ENCODE measurements at regions not wholly inside any gene's neighbourhood (a gene's known extent, or its start where the extent isn't known, plus 50 kb on each side); places are given as distances from the start of the nearest gene placed in this dataset.
"Not testable (repeated sequence)": the region's sequence is repeated elsewhere in the genome, so short reads cannot be mapped to it uniquely, and the experiment has no call there.

GRCh38 chrX:35442421-35442820 is 355.7 kb upstream of the MAGEB16 start:
- Mint-ChIP-seq H3K27ac (no peak overlapping the region), H3K4me1 (peaks cover 26% of the 10 kb centered on the region), H3K36me3 (peaks cover 31% of the 10 kb centered on the region), H3K9me3 (peaks cover 23% of the 10 kb centered on the region), H3K4me3 (no peak overlapping the region), H3K27me3 (ENCODE audit: low read depth) (no peaks in the 10 kb centered on the region)
- ChIA-PET POLR2A (no interaction called here), CTCF (no interaction called here)
- no peak for DNase-seq (ENCODE audit: low spot score)
- no peak for ATAC-seq
- TF ChIP-seq, protein P1, sequence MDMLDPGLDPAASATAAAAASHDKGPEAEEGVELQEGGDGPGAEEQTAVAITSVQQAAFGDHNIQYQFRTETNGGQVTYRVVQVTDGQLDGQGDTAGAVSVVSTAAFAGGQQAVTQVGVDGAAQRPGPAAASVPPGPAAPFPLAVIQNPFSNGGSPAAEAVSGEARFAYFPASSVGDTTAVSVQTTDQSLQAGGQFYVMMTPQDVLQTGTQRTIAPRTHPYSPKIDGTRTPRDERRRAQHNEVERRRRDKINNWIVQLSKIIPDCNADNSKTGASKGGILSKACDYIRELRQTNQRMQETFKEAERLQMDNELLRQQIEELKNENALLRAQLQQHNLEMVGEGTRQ (CRISPR knock-in tag; IDR thresholded peaks at IDR 0.05), result no peak
- TF ChIP-seq, protein P2, sequence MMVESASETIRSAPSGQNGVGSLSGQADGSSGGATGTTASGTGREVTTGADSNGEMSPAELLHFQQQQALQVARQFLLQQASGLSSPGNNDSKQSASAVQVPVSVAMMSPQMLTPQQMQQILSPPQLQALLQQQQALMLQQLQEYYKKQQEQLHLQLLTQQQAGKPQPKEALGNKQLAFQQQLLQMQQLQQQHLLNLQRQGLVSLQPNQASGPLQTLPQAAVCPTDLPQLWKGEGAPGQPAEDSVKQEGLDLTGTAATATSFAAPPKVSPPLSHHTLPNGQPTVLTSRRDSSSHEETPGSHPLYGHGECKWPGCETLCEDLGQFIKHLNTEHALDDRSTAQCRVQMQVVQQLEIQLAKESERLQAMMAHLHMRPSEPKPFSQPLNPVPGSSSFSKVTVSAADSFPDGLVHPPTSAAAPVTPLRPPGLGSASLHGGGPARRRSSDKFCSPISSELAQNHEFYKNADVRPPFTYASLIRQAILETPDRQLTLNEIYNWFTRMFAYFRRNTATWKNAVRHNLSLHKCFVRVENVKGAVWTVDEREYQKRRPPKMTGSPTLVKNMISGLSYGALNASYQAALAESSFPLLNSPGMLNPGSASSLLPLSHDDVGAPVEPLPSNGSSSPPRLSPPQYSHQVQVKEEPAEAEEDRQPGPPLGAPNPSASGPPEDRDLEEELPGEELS (CRISPR knock-in tag; IDR thresholded peaks at IDR 0.05), result no peak
- TF ChIP-seq MLX (CRISPR knock-in tag; IDR thresholded peaks at IDR 0.05) (no peak), FOXK1 (CRISPR knock-in tag; IDR thresholded peaks at IDR 0.05) (no peak), NR3C1 (CRISPR knock-in tag; conservative IDR thresholded peaks at IDR 0.05; ENCODE audit: low read depth) (no peak), CREB1 (CRISPR knock-in tag; IDR thresholded peaks at IDR 0.05) (no peak), KAT7 (CRISPR knock-in tag; IDR thresholded peaks at IDR 0.05; ENCODE audit: borderline replicate concordance) (no peak), HMGA2 (CRISPR knock-in tag; IDR thresholded peaks at IDR 0.05) (no peak)

DNA sequence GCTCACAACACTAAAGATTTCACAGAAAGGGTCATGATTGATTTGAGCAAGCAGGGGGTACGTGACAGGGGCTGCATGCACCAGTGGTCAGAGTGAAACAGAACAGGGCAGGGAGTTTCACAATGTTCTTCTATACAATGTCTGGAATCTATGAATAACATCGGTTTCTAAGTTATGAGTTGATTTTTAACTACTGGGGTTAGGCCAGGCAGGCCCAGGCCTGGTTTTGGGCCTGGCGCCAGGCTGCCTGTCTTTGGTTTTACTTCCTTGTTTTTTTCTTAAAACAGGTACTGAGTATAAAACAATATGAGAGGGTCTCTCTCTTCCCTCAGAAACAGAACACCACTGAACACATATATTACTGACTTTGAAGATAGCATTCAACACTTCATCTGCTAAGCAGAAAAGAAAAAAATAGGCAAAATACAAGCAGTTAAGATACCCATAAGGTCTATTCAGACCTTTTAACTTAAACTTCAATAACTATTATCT is 355.0 kb upstream of the MAGEB16 start:
- POLR2A ChIA-PET; ATAC-seq; H3K27me3 Mint-ChIP-seq (ENCODE audit: low read depth); DNase-seq (ENCODE audit: low spot score); H3K27ac Mint-ChIP-seq; H3K4me3 Mint-ChIP-seq; CTCF ChIA-PET: not testable (repeated sequence)
- Mint-ChIP-seq H3K9me3 (peaks cover 23% of the 10 kb centered on the region), H3K36me3 (peaks cover 31% of the 10 kb centered on the region), H3K4me1 (peaks cover 26% of the 10 kb centered on the region)

- ChIA-PET POLR2A (no interaction called here), CTCF (no interaction called here)
- peak overlapping the region; percentile 60; the same call in 1 of the 2 replicates for H3K27ac Mint-ChIP-seq
- ATAC-seq (peak; percentile 90), DNase-seq (ENCODE audit: low spot score) (peak; percentile 10)
- H3K4me1 Mint-ChIP-seq, result peaks cover 26% of the 10 kb centered on the region
- H3K27me3 Mint-ChIP-seq (ENCODE audit: low read depth), result no peaks in the 10 kb centered on the region
- H3K9me3 Mint-ChIP-seq, result peaks cover 15% of the 10 kb centered on the region
- H3K36me3 Mint-ChIP-seq, result peaks cover 17% of the 10 kb centered on the region
- no peak overlapping the region for H3K4me3 Mint-ChIP-seq
- TF ChIP-seq ZNF219 (CRISPR knock-in tag; IDR thresholded peaks at IDR 0.05; ENCODE audit: borderline replicate concordance) (no peak), ZNF425 (CRISPR knock-in tag; conservative IDR thresholded peaks at IDR 0.05) (no peak), TEAD4 (CRISPR knock-in tag; IDR thresholded peaks at IDR 0.05) (no peak), ZNF138 (CRISPR knock-in tag; conservative IDR thresholded peaks at IDR 0.05) (no peak), CTCF (IDR thresholded peaks at IDR 0.05) (no peak), ZNF263 (CRISPR knock-in tag; IDR thresholded peaks at IDR 0.05; ENCODE audit: low read depth) (no peak), MLX (CRISPR knock-in tag; IDR thresholded peaks at IDR 0.05) (no peak), EMX1 (CRISPR knock-in tag; IDR thresholded peaks at IDR 0.05) (no peak), ZBTB21 (CRISPR knock-in tag; IDR thresholded peaks at IDR 0.05; ENCODE audit: borderline replicate concordance) (no peak), GRHL2 (CRISPR knock-in tag; IDR thresholded peaks at IDR 0.05; ENCODE audit: insufficient replicate concordance, severe bottlenecking) (no peak)
- TF ChIP-seq, protein P3, sequence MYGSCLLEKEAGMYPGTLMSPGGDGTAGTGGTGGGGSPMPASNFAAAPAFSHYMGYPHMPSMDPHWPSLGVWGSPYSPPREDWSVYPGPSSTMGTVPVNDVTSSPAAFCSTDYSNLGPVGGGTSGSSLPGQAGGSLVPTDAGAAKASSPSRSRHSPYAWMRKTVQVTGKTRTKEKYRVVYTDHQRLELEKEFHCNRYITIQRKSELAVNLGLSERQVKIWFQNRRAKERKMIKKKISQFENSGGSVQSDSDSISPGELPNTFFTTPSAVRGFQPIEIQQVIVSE (CRISPR knock-in tag; IDR thresholded peaks at IDR 0.05; ENCODE audit: borderline replicate concordance), result no peak
- TF ChIP-seq, protein P4, sequence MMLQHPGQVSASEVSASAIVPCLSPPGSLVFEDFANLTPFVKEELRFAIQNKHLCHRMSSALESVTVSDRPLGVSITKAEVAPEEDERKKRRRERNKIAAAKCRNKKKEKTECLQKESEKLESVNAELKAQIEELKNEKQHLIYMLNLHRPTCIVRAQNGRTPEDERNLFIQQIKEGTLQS (CRISPR knock-in tag; conservative IDR thresholded peaks at IDR 0.05), result no peak
Measured at GRCh38 chrX:35444671-35445355, 353.3 kb upstream of the MAGEB16 start.
